Neural cell (in vitro differentiated cells): ENCODE measurements at regions not wholly inside any gene's neighbourhood (a gene's known extent, or its start where the extent isn't known, plus 50 kb on each side); places are given as distances from the start of the nearest gene placed in this dataset.

Experiments
- EP300 ChIP-seq: fragments of 450-650 bp; conservative IDR thresholded peaks from 2 replicates; pipeline ENCODE4 v1.6.1; 2014; ENCODE audit warnings: antibody characterized with exemption, mild to moderate bottlenecking, moderate library complexity; ENCODE audit not compliant: poor library complexity, severe bottlenecking
- EZH2 ChIP-seq: fragments of 200-600, 300-800 bp; shearing (Covaris generic), sonication (generic); IDR thresholded peaks from 2 replicates; pipeline ENCODE4 v1.6.1; 2014; ENCODE audit warnings: antibody characterized with exemption, low read length, borderline replicate concordance, mild to moderate bottlenecking; ENCODE audit not compliant: insufficient read depth, poor library complexity, severe bottlenecking
- MXI1 ChIP-seq: fragments of 450-650 bp; conservative IDR thresholded peaks from 2 replicates; pipeline ENCODE4 v1.6.1; 2014; ENCODE audit warnings: antibody characterized with exemption, mild to moderate bottlenecking; ENCODE audit not compliant: poor library complexity, severe bottlenecking
- POLR2AphosphoS5 ChIP-seq: IDR thresholded peaks from 2 replicates; pipeline ENCODE4 v1.6.1; 2012
- RAD21 ChIP-seq: fragments of 450-650 bp; conservative IDR thresholded peaks from 2 replicates; pipeline ENCODE4 v1.6.1; 2014; ENCODE audit warnings: antibody characterized with exemption, mild to moderate bottlenecking, moderate library complexity
- SMC3 ChIP-seq: fragments of 450-650 bp; conservative IDR thresholded peaks from 2 replicates; pipeline ENCODE4 v1.6.1; 2014; ENCODE audit warnings: antibody characterized with exemption, mild to moderate bottlenecking, moderate library complexity; ENCODE audit not compliant: poor library complexity
- TAF1 ChIP-seq: IDR thresholded peaks from 2 replicates; pipeline ENCODE4 v1.6.1; 2012; ENCODE audit warnings: low read depth
- TF ChIP-seq, protein P1 (sequence below): fragments of 450-650 bp; IDR thresholded peaks from 2 replicates; pipeline ENCODE4 v1.5.1; 2014; ENCODE audit warnings: antibody characterized with exemption, mild to moderate bottlenecking, moderate library complexity; ENCODE audit not compliant: poor library complexity, severe bottlenecking
- TF ChIP-seq, protein P2 (sequence below): IDR thresholded peaks from 2 replicates; pipeline ENCODE4 v1.6.1; 2012; ENCODE audit warnings: borderline replicate concordance

DNA sequence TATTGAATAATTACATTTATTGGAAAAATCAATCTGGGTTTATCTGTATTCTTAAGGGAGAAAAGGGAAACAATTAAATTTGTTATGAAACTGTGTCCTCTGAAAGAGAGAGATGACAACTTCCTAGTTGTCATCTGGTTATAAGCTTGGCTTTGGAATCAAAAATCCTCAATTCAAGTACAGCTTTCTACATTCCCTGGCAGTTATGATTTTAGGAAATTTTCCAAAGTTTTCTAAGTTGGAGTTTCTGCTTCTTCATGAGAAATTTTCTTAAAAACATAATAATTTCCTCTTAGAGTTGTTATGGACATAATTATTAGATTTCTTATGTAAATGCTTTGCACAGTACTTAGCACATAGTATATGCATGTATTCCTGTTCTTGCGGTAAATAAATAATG is 625.6 kb upstream of the SLC39A10 start:
- TF ChIP-seq, protein P1, sequence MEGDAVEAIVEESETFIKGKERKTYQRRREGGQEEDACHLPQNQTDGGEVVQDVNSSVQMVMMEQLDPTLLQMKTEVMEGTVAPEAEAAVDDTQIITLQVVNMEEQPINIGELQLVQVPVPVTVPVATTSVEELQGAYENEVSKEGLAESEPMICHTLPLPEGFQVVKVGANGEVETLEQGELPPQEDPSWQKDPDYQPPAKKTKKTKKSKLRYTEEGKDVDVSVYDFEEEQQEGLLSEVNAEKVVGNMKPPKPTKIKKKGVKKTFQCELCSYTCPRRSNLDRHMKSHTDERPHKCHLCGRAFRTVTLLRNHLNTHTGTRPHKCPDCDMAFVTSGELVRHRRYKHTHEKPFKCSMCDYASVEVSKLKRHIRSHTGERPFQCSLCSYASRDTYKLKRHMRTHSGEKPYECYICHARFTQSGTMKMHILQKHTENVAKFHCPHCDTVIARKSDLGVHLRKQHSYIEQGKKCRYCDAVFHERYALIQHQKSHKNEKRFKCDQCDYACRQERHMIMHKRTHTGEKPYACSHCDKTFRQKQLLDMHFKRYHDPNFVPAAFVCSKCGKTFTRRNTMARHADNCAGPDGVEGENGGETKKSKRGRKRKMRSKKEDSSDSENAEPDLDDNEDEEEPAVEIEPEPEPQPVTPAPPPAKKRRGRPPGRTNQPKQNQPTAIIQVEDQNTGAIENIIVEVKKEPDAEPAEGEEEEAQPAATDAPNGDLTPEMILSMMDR: no peak
- TF ChIP-seq TAF1 (no peak), POLR2AphosphoS5 (no peak), EZH2 (no peak), MXI1 (no peak), RAD21 (no peak), EP300 (no peak), SMC3 (no peak)
- TF ChIP-seq, protein P2, sequence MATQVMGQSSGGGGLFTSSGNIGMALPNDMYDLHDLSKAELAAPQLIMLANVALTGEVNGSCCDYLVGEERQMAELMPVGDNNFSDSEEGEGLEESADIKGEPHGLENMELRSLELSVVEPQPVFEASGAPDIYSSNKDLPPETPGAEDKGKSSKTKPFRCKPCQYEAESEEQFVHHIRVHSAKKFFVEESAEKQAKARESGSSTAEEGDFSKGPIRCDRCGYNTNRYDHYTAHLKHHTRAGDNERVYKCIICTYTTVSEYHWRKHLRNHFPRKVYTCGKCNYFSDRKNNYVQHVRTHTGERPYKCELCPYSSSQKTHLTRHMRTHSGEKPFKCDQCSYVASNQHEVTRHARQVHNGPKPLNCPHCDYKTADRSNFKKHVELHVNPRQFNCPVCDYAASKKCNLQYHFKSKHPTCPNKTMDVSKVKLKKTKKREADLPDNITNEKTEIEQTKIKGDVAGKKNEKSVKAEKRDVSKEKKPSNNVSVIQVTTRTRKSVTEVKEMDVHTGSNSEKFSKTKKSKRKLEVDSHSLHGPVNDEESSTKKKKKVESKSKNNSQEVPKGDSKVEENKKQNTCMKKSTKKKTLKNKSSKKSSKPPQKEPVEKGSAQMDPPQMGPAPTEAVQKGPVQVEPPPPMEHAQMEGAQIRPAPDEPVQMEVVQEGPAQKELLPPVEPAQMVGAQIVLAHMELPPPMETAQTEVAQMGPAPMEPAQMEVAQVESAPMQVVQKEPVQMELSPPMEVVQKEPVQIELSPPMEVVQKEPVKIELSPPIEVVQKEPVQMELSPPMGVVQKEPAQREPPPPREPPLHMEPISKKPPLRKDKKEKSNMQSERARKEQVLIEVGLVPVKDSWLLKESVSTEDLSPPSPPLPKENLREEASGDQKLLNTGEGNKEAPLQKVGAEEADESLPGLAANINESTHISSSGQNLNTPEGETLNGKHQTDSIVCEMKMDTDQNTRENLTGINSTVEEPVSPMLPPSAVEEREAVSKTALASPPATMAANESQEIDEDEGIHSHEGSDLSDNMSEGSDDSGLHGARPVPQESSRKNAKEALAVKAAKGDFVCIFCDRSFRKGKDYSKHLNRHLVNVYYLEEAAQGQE: no peak
